ENCODE measurements at regions not wholly inside any gene's neighbourhood (a gene's known extent, or its start where the extent isn't known, plus 50 kb on each side); places are given as distances from the start of the nearest gene placed in this dataset.

DNA sequence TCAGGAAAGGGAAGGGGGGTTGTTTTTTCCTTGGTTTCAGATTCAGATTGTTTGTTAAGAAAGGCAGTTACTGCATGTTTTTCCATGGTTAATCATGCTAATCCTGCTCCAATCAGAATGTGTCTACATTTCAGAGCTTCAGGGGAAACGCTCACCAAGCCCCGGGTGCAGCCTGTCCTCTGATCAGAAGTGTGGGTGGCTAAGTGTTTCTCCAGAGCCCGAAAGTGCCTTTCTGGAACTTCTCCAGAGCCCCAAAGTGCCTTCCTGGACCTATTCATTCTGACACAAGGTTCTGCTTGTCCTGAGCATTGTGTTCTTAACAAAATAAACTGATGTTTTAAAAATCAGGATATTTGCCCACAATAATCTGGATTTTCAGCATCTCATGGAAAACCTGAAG is 359.0 kb upstream of the ZNF521 start:
- peaks cover 22% of the 10 kb centered on the region for H3K27me3 ChIP-seq (ENCODE audit: insufficient read depth, low read length, poor library complexity)
- ATAC-seq (ENCODE audit: insufficient read depth, low read depth) (no peak), DNase-seq (no peak)
- no peak overlapping the region for H3K27ac ChIP-seq (ENCODE audit: low read length)
- H2AFZ ChIP-seq (ENCODE audit: low read depth, low read length) = no peak overlapping the region
- TF ChIP-seq CTCF (IDR thresholded peaks at IDR 0.05; ENCODE audit: borderline replicate concordance, extremely low read depth, low read length, poor library complexity, severe bottlenecking) = no peak
- TF ChIP-seq EZH2 (IDR thresholded peaks at IDR 0.05; ENCODE audit: borderline replicate concordance, low read depth, low read length, severe bottlenecking) = no peak
- H3K4me3 ChIP-seq (ENCODE audit: low read depth in 1 of 2, low read length in 2 of 2) = no peak overlapping the region
- no peak overlapping the region for H3K9ac ChIP-seq (ENCODE audit: low read depth, low read length)
- H3K4me1 ChIP-seq (ENCODE audit: insufficient read depth, low read length) = no peaks in the 10 kb centered on the region
- no peaks in the 10 kb centered on the region for H3K79me2 ChIP-seq (ENCODE audit: insufficient read depth, low read length)
- no peak overlapping the region for H3K4me2 ChIP-seq (ENCODE audit: insufficient read depth, low read length)
- H3K9me3 ChIP-seq (ENCODE audit: insufficient read depth, low read length, severe bottlenecking) = no peaks in the 10 kb centered on the region
- H3K36me3 ChIP-seq (ENCODE audit: insufficient read depth, low read length) = no peaks in the 10 kb centered on the region
- H4K20me1 ChIP-seq (ENCODE audit: insufficient read depth, low read length) = no peaks in the 10 kb centered on the region

GRCh38 chr18:25705650-25706049 is 353.7 kb upstream of the ZNF521 start:
- H3K79me2 ChIP-seq (ENCODE audit: insufficient read depth, low read length) = no peaks in the 10 kb centered on the region
- no peaks in the 10 kb centered on the region for H3K9me3 ChIP-seq (ENCODE audit: insufficient read depth, low read length, severe bottlenecking)
- H3K4me2 ChIP-seq (ENCODE audit: insufficient read depth, low read length) = no peak overlapping the region
- TF ChIP-seq EZH2 (IDR thresholded peaks at IDR 0.05; ENCODE audit: borderline replicate concordance, low read depth, low read length, severe bottlenecking) (no peak), CTCF (IDR thresholded peaks at IDR 0.05; ENCODE audit: borderline replicate concordance, extremely low read depth, low read length, poor library complexity, severe bottlenecking) (no peak)
- no peaks in the 10 kb centered on the region for H3K4me1 ChIP-seq (ENCODE audit: insufficient read depth, low read length)
- peaks cover 19% of the 10 kb centered on the region for H3K27me3 ChIP-seq (ENCODE audit: insufficient read depth, low read length, poor library complexity)
- ATAC-seq (ENCODE audit: insufficient read depth, low read depth) (no peak), DNase-seq (no peak)
- no peaks in the 10 kb centered on the region for H3K36me3 ChIP-seq (ENCODE audit: insufficient read depth, low read length)
- no peak overlapping the region for H2AFZ ChIP-seq (ENCODE audit: low read depth, low read length)
- no peak overlapping the region for H3K9ac ChIP-seq (ENCODE audit: low read depth, low read length)
- no peak overlapping the region for H3K27ac ChIP-seq (ENCODE audit: low read length)
- H4K20me1 ChIP-seq (ENCODE audit: insufficient read depth, low read length) = no peaks in the 10 kb centered on the region
- no peak overlapping the region for H3K4me3 ChIP-seq (ENCODE audit: low read depth in 1 of 2, low read length in 2 of 2)

DNA sequence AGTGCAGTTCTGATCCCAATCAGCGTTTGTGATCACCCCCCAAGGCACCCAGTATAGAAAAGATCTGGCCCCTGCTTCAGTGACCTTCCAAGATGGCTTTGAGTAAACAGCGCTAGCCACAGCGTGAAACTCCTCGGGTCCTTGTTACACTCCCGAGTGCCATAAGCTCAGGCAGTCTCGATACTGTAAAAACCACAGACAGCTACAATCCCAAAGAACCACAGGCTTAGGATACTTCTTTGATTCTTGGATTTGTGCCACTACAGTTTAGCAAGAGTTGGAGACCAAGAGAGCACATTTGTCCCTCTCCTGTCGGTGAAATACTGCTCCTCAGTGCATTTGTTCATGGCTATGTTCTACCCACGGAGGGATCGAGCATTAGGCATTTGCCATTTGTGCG is 352.5 kb upstream of the ZNF521 start:
- no peaks in the 10 kb centered on the region for H3K4me1 ChIP-seq (ENCODE audit: insufficient read depth, low read length)
- ATAC-seq (ENCODE audit: insufficient read depth, low read depth) (no peak), DNase-seq (no peak)
- H3K79me2 ChIP-seq (ENCODE audit: insufficient read depth, low read length) = no peaks in the 10 kb centered on the region
- no peaks in the 10 kb centered on the region for H4K20me1 ChIP-seq (ENCODE audit: insufficient read depth, low read length)
- no peaks in the 10 kb centered on the region for H3K36me3 ChIP-seq (ENCODE audit: insufficient read depth, low read length)
- H2AFZ ChIP-seq (ENCODE audit: low read depth, low read length) = no peak overlapping the region
- no peak for TF ChIP-seq EZH2 (IDR thresholded peaks at IDR 0.05; ENCODE audit: borderline replicate concordance, low read depth, low read length, severe bottlenecking)
- TF ChIP-seq CTCF (IDR thresholded peaks at IDR 0.05; ENCODE audit: borderline replicate concordance, extremely low read depth, low read length, poor library complexity, severe bottlenecking) = no peak
- H3K9me3 ChIP-seq (ENCODE audit: insufficient read depth, low read length, severe bottlenecking) = no peaks in the 10 kb centered on the region
- no peak overlapping the region for H3K4me2 ChIP-seq (ENCODE audit: insufficient read depth, low read length)
- no peak overlapping the region for H3K4me3 ChIP-seq (ENCODE audit: low read depth in 1 of 2, low read length in 2 of 2)
- H3K27ac ChIP-seq (ENCODE audit: low read length) = no peak overlapping the region
- H3K27me3 ChIP-seq (ENCODE audit: insufficient read depth, low read length, poor library complexity) = peaks cover 11% of the 10 kb centered on the region
- H3K9ac ChIP-seq (ENCODE audit: low read depth, low read length) = no peak overlapping the region

DNA sequence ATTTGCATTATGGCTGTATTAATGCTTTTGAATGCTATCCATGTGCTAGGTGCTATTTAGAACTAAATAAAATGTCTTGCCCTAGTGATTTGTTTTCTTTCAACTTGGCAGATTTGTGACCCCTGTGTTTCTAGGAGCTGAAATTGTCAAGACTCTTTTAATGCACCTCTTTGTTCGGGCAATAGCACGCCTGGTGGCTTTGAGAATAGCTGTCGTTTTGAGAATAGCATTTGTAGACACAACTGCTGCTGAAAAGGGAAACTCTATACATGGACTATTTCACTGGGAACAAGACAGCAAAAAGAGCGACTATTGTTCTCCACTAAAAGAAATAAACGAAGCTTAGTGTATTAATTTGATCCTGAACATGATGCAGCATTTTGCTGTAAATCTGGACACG is 352.1 kb upstream of the ZNF521 start:
- no peak overlapping the region for H2AFZ ChIP-seq (ENCODE audit: low read depth, low read length)
- no peaks in the 10 kb centered on the region for H3K9me3 ChIP-seq (ENCODE audit: insufficient read depth, low read length, severe bottlenecking)
- no peaks in the 10 kb centered on the region for H4K20me1 ChIP-seq (ENCODE audit: insufficient read depth, low read length)
- no peaks in the 10 kb centered on the region for H3K79me2 ChIP-seq (ENCODE audit: insufficient read depth, low read length)
- no peak overlapping the region for H3K4me3 ChIP-seq (ENCODE audit: low read depth in 1 of 2, low read length in 2 of 2)
- H3K36me3 ChIP-seq (ENCODE audit: insufficient read depth, low read length) = no peaks in the 10 kb centered on the region
- no peaks in the 10 kb centered on the region for H3K4me1 ChIP-seq (ENCODE audit: insufficient read depth, low read length)
- DNase-seq = no peak
- no peak overlapping the region for H3K27ac ChIP-seq (ENCODE audit: low read length)
- H3K4me2 ChIP-seq (ENCODE audit: insufficient read depth, low read length) = no peak overlapping the region
- ATAC-seq (ENCODE audit: insufficient read depth, low read depth) = no peak
- H3K9ac ChIP-seq (ENCODE audit: low read depth, low read length) = no peak overlapping the region
- no peak for TF ChIP-seq CTCF (IDR thresholded peaks at IDR 0.05; ENCODE audit: borderline replicate concordance, extremely low read depth, low read length, poor library complexity, severe bottlenecking)
- no peak for TF ChIP-seq EZH2 (IDR thresholded peaks at IDR 0.05; ENCODE audit: borderline replicate concordance, low read depth, low read length, severe bottlenecking)
- H3K27me3 ChIP-seq (ENCODE audit: insufficient read depth, low read length, poor library complexity) = peaks cover 10% of the 10 kb centered on the region
